ENCODE measurements at regions not wholly inside any gene's neighbourhood (a gene's known extent, or its start where the extent isn't known, plus 50 kb on each side); places are given as distances from the start of the nearest gene placed in this dataset.

DNA sequence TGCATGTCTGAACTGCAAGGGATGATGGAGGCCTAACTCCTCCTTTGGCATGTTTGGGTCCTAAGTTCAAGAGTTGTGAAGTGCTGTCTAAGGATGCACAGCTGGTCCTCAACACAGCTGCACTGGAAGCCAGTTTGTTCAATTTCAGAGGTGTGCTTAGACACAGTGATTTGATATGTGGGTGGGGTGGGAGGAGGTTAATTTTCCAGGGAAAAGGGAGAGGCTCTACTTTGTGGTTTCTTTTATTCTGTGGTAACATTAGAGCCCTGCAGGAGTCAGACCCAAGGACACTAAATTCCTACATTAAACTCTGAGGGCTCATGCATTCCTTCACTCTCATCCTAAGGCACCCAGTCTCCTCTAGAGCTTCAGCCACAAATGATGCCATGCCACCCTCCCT is 188.4 kb upstream of the MAST4 start:
- TF ChIP-seq, protein P1, sequence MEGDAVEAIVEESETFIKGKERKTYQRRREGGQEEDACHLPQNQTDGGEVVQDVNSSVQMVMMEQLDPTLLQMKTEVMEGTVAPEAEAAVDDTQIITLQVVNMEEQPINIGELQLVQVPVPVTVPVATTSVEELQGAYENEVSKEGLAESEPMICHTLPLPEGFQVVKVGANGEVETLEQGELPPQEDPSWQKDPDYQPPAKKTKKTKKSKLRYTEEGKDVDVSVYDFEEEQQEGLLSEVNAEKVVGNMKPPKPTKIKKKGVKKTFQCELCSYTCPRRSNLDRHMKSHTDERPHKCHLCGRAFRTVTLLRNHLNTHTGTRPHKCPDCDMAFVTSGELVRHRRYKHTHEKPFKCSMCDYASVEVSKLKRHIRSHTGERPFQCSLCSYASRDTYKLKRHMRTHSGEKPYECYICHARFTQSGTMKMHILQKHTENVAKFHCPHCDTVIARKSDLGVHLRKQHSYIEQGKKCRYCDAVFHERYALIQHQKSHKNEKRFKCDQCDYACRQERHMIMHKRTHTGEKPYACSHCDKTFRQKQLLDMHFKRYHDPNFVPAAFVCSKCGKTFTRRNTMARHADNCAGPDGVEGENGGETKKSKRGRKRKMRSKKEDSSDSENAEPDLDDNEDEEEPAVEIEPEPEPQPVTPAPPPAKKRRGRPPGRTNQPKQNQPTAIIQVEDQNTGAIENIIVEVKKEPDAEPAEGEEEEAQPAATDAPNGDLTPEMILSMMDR (IDR thresholded peaks at IDR 0.05; ENCODE audit: low read depth, low read length, missing control alignments): no peak
- Histone ChIP-seq H3K27me3 (replicated peaks) (no peaks in the 10 kb centered on the region), H3K27ac (no peak overlapping the region), H3K4me3 (ENCODE audit: low read depth, low read length) (no peak overlapping the region), H3K36me3 (replicated peaks) (no peaks in the 10 kb centered on the region)
- no peak for DNase-seq
- in situ Hi-C loops (cut with HindIII; ENCODE audit: low pct_ligation_motif_present, low sequenced_read_pairs): no loop called here

DNA sequence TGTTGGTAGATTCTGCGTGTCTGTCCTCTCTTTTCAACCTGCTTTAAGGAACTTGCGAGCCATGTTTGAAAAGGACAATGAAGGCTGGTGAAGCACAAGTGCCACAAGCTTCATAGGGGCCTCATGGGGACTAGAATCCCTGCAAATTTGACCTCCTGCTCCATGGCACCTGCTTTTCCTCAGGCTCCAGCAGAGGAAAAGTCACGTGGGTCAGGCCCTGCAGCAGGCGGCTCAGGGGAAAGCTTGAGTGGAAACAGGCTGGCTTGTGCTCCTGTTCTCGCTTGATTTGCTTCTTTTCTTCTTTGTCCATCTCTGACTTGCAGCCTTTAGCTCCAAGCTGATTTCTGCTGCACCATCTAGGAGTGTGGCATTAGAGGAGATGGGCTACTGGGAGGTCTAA is 187.6 kb upstream of the MAST4 start:
- DNase-seq: no peak
- in situ Hi-C loops (cut with HindIII; ENCODE audit: low pct_ligation_motif_present, low sequenced_read_pairs): no loop called here
- TF ChIP-seq, protein P1 (IDR thresholded peaks at IDR 0.05; ENCODE audit: low read depth, low read length, missing control alignments): no peak

DNA sequence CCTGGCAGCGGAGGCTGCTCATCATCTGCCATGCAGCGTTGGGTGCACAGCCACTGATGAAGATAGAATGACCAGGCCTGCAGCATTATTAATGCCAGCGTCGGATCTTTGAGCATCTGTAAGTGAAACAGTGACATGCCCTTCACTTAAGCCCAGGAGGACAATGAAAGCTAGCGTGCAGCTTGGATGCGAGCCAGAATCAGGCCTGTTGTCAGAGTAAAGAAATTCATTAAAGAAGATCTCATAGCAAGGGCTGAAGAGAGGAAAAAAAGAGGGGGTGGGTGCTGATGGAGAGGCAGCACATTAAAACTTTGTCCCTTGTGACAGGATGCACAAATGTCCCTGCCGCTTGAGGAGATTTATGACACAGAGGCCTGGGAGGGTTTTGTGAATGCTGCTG is 186.1 kb upstream of the MAST4 start:
- in situ Hi-C loops (cut with HindIII; ENCODE audit: low pct_ligation_motif_present, low sequenced_read_pairs): no loop called here
- DNase-seq: no peak
- Histone ChIP-seq H3K27ac (no peak overlapping the region), H3K36me3 (replicated peaks) (no peaks in the 10 kb centered on the region), H3K4me3 (ENCODE audit: low read depth, low read length) (no peak overlapping the region), H3K27me3 (replicated peaks) (no peaks in the 10 kb centered on the region)
- TF ChIP-seq, protein P1 (IDR thresholded peaks at IDR 0.05; ENCODE audit: low read depth, low read length, missing control alignments): no peak

More for the DNA sequence above, 187.6 kb upstream of the MAST4 start:
- H3K36me3 ChIP-seq (replicated peaks): no peaks in the 10 kb centered on the region
- H3K4me3 ChIP-seq (ENCODE audit: low read depth, low read length): no peak overlapping the region
- no peaks in the 10 kb centered on the region for H3K27me3 ChIP-seq (replicated peaks)
- no peak overlapping the region for H3K27ac ChIP-seq

DNA sequence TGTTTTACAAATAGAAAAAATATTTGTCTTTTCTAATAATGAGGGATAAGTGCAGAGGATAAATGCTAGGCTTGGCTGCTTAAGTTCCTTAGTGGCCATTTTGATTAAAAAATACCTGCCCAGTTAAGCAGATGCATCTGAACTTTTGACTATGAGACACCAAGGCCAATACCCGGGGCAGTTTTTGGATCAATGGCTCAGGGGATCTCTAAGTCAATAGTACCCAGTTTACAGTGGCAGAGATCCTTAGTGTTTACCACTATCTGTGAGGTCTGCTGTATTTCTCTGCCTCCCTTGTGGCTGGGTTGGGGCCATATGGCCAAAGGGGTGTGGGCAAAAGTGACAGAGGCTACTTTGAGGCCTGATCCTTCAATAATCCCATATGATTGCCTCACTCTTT is 184.5 kb upstream of the MAST4 start:
- in situ Hi-C loops (cut with HindIII; ENCODE audit: low pct_ligation_motif_present, low sequenced_read_pairs): no loop called here
- Histone ChIP-seq H3K4me3 (ENCODE audit: low read depth, low read length) (no peak overlapping the region), H3K36me3 (replicated peaks) (no peaks in the 10 kb centered on the region), H3K27me3 (replicated peaks) (no peaks in the 10 kb centered on the region), H3K27ac (no peak overlapping the region)
- TF ChIP-seq, protein P1 (IDR thresholded peaks at IDR 0.05; ENCODE audit: low read depth, low read length, missing control alignments): no peak
- no peak for DNase-seq

DNA sequence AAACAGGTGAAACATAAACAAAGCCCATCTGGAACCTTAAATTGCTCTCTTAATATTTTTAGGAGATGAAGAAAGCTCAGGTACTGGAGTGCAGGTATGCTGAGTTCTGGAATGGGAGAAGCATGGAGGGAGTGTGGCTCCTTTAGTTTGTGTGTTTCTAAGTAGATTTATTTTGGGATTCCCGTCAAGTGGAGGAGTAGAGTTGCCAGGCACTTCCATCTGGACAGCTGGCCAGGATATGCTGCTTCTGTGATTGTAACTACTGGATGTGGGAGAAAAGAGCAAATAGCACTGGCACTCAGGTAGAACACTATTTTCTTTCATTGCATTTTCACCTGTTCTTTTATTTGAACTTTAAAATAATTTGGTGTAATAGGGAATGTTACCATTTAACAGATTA is 182.3 kb upstream of the MAST4 start:
- DNase-seq: no peak
- H3K27ac ChIP-seq: no peak overlapping the region
- H3K4me3 ChIP-seq (ENCODE audit: low read depth, low read length): no peak overlapping the region
- TF ChIP-seq, protein P1 (IDR thresholded peaks at IDR 0.05; ENCODE audit: low read depth, low read length, missing control alignments): no peak
- H3K27me3 ChIP-seq (replicated peaks): no peaks in the 10 kb centered on the region
- in situ Hi-C loops (cut with HindIII; ENCODE audit: low pct_ligation_motif_present, low sequenced_read_pairs): no loop called here
- H3K36me3 ChIP-seq (replicated peaks): no peaks in the 10 kb centered on the region

DNA sequence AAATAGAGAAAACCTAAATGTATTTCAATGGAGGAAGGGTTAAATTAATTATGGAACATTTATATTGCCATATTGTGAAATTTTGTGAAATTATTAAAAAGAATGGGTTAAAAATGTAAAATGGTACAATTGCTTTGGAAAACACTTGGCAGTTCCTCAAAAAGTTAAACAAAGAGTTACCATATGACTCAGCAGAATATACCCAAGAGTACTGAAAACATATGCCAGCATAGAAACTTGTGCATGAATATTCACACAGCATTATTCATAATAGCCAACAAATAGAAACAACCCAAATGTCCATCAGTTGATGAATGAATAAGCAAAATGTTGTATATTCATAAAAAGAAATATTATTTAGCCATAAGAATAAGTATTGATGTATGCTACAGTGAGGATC is 181.0 kb upstream of the MAST4 start:
- Histone ChIP-seq H3K36me3 (replicated peaks) (no peaks in the 10 kb centered on the region), H3K27ac (no peak overlapping the region), H3K27me3 (replicated peaks) (no peaks in the 10 kb centered on the region), H3K4me3 (ENCODE audit: low read depth, low read length) (no peak overlapping the region)
- DNase-seq: no peak
- in situ Hi-C loops (cut with HindIII; ENCODE audit: low pct_ligation_motif_present, low sequenced_read_pairs): no loop called here
- TF ChIP-seq, protein P1 (IDR thresholded peaks at IDR 0.05; ENCODE audit: low read depth, low read length, missing control alignments): no peak
